Heart left ventricle (tissue), 13 donors: ENCODE measurements at regions not wholly inside any gene's neighbourhood (a gene's known extent, or its start where the extent isn't known, plus 50 kb on each side); places are given as distances from the start of the nearest gene placed in this dataset.

Experiments used
- POLR2A ChIP-seq, 2 donors: fragments of 450-650 bp; IDR thresholded peaks; one replicate each; pipeline ENCODE4 v1.6.1; 2017; ENCODE audit warnings: antibody characterized with exemption in 2 of 2, mild to moderate bottlenecking in 2 of 2, moderate library complexity in 2 of 2
- TF ChIP-seq, protein P1 (sequence below), 12 donors: fragments of 200-600 bp; sonication (generic) in 4 of 12; IDR thresholded peaks; one replicate each; pipeline versions ENCODE4 v1.5.0 to v1.8.0; 2018 to 2022; ENCODE audit warnings: antibody characterized with exemption in 12 of 12, mild to moderate bottlenecking in 5 of 12
- donor health status: ischemic (EF 13 %, LVEDD 7.1; RV severe dilation, severe dysfunction).
- donor health status: DM: no; HTN: yes; CAD: no.
- donor health status: DM: no; HTN: no; CAD: no.
- donor health status: ischemic (EF 25% LVEDD 6.9; RV normal size, moderate dysfunction).
- donor health status: ischemic (EF 25% LVEDD 5.7; RV mildly dilated, moderate dysfunction).
- donor health status: ischemic (EF 35%, LVEDD 5.7; RV mildly dilated, moderate dysfunction).
- donor health status: nonischemic (EF 11% LVEDD 7.7; RV severe dilation, severe dysfunction).
- donor health status: DM: yes; HTN: yes; CAD: no.
- donor health status: PGD.
- donor health status: ischemic (EF 29% LVEDD 5.4; RV normal size, mild dysfunction).
- donor health status: nonischemic (EF 23%, LVEDD 6.1; RV moderate dilation, normal function).

DNA sequence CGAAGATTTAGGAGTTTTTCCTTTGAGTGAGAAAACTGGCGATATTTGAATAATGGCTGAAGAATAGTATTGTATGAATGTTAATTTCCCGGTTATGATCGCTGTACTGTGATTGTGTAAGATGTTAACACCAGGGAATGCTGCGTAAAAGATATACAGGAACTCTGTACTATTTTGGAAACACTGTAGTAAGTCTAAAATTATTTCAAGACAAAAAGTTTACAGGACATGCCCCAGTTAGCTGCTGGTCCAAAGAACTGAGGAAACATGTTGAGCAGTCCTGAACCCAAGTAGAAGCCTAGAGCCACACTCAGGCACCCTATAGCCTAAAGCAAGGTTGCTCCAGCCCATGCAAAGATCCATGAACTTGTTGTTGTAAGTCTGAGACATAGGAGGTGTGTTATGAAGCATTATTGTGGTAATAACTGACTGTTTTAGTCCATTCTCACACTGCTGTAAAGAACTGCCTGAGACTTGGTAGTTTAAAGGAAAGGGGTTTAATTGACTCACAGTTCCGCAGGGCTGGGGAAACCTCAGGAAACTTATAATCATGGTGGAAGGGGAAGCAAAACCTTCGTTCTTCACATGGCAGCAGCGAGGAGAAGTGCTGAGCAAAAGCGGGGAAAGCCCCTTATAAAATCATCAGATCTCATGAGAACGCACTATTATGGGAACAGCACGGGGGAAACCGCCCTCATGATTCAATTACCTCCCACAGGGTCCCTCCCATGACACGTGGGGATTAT, 99.8 kb upstream of the RESF1 start:
- TF ChIP-seq, protein P1, sequence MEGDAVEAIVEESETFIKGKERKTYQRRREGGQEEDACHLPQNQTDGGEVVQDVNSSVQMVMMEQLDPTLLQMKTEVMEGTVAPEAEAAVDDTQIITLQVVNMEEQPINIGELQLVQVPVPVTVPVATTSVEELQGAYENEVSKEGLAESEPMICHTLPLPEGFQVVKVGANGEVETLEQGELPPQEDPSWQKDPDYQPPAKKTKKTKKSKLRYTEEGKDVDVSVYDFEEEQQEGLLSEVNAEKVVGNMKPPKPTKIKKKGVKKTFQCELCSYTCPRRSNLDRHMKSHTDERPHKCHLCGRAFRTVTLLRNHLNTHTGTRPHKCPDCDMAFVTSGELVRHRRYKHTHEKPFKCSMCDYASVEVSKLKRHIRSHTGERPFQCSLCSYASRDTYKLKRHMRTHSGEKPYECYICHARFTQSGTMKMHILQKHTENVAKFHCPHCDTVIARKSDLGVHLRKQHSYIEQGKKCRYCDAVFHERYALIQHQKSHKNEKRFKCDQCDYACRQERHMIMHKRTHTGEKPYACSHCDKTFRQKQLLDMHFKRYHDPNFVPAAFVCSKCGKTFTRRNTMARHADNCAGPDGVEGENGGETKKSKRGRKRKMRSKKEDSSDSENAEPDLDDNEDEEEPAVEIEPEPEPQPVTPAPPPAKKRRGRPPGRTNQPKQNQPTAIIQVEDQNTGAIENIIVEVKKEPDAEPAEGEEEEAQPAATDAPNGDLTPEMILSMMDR (IDR thresholded peaks at IDR 0.05), result no peak
- TF ChIP-seq POLR2A (IDR thresholded peaks at IDR 0.05), result no peak
